KMS-11 (cell line): ENCODE measurements at regions not wholly inside any gene's neighbourhood (a gene's known extent, or its start where the extent isn't known, plus 50 kb on each side); places are given as distances from the start of the nearest gene placed in this dataset.

Source experiments
- H2AFZ ChIP-seq: fragments of 200-600 bp; sonication (generic); 2 replicates; pipeline ENCODE4 v1.6.1; 2016; ENCODE audit warnings: antibody characterized with exemption, mixed run types, low read depth
- H3K27ac ChIP-seq: fragments of 200-600 bp; sonication (generic); 2 replicates; pipeline ENCODE4 v1.6.1; 2016; ENCODE audit warnings: mild to moderate bottlenecking, mixed run types
- H3K27me3 ChIP-seq: fragments of 200-600 bp; sonication (generic); 2 replicates; pipeline ENCODE4 v1.6.1; 2017; ENCODE audit warnings: mild to moderate bottlenecking, low read depth, mixed run types, moderate library complexity; ENCODE audit not compliant: insufficient read depth
- H3K36me3 ChIP-seq: fragments of 200-600 bp; sonication (generic); 2 replicates; pipeline ENCODE4 v1.6.1; 2017; ENCODE audit warnings: mild to moderate bottlenecking, mixed run types; ENCODE audit not compliant: insufficient read depth
- H3K4me1 ChIP-seq: fragments of 200-600 bp; sonication (generic); 2 replicates; pipeline ENCODE4 v1.6.1; 2016; ENCODE audit warnings: mild to moderate bottlenecking, low read depth, mixed run types; ENCODE audit not compliant: poor library complexity, severe bottlenecking
- H3K4me2 ChIP-seq: fragments of 200-600 bp; sonication (generic); 2 replicates; pipeline ENCODE4 v1.7.0; 2016; ENCODE audit warnings: mild to moderate bottlenecking, mixed run types
- H3K4me3 ChIP-seq: fragments of 200-600 bp; sonication (generic); IDR thresholded peaks from 2 replicates; pipeline ENCODE4 v1.6.1; 2017; ENCODE audit warnings: low read depth, low read length, mixed read lengths; ENCODE audit not compliant: insufficient read depth
- H3K79me2 ChIP-seq: fragments of 200-600 bp; sonication (generic); 2 replicates; pipeline ENCODE4 v1.6.1; 2016; ENCODE audit warnings: low read depth, mixed run types; ENCODE audit not compliant: insufficient read depth
- H3K9ac ChIP-seq: fragments of 200-600 bp; sonication (generic); 2 replicates; pipeline ENCODE4 v1.6.1; 2016; ENCODE audit warnings: mild to moderate bottlenecking, mixed run types
- H4K20me1 ChIP-seq: fragments of 200-600 bp; sonication (generic); 2 replicates; pipeline ENCODE4 v1.6.1; 2016; ENCODE audit warnings: mild to moderate bottlenecking, mixed run types; ENCODE audit not compliant: insufficient read depth
- TF ChIP-seq, protein P1 (sequence below): fragments of 200-600 bp; sonication (generic); conservative IDR thresholded peaks from 2 replicates; pipeline ENCODE4 v1.6.1; 2017; ENCODE audit warnings: low read depth, mild to moderate bottlenecking, antibody characterized with exemption, low read length, moderate library complexity, mixed read lengths

DNA sequence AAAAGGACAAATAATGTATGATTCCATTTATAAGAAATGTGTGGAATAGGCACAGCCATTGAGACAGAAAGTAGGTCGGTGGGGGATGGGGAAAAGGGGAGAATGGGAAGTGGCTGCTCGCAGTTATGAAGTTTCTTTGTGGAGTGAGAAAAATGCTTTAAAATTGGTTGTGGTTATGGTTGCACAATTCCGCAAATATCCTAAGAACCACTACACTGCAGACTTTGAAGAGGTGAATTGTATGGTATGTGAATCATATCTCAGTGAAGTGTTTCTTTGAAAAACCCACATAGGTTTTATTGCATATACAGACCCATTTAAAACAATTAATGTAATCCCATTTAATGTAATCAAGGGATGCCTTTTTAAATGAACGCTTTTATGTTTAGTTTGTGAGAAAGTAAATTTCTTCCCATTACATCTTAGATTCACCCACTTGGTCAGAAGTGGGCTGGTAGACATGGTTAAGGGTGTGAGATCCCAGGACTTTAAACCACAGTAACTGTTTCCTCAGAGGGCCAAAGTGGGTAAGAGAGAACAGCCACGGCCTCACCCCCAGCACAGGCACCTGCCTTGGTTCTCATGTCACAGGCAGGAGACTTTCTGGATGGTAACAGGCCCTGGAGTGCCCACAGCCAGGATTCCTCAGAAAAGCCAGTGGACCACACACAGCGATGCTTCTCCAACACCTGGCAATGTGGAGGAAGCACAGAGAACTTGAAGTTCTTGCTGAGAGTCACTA lies 119.3 kb upstream of the GJB6 start:
- H3K27me3 ChIP-seq = no peaks in the 10 kb centered on the region
- H3K9ac ChIP-seq = no peak overlapping the region
- no peaks in the 10 kb centered on the region for H3K36me3 ChIP-seq
- H3K4me1 ChIP-seq = no peaks in the 10 kb centered on the region
- TF ChIP-seq, protein P1, sequence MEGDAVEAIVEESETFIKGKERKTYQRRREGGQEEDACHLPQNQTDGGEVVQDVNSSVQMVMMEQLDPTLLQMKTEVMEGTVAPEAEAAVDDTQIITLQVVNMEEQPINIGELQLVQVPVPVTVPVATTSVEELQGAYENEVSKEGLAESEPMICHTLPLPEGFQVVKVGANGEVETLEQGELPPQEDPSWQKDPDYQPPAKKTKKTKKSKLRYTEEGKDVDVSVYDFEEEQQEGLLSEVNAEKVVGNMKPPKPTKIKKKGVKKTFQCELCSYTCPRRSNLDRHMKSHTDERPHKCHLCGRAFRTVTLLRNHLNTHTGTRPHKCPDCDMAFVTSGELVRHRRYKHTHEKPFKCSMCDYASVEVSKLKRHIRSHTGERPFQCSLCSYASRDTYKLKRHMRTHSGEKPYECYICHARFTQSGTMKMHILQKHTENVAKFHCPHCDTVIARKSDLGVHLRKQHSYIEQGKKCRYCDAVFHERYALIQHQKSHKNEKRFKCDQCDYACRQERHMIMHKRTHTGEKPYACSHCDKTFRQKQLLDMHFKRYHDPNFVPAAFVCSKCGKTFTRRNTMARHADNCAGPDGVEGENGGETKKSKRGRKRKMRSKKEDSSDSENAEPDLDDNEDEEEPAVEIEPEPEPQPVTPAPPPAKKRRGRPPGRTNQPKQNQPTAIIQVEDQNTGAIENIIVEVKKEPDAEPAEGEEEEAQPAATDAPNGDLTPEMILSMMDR = no peak
- H4K20me1 ChIP-seq = no peaks in the 10 kb centered on the region
- H3K4me2 ChIP-seq = no peak overlapping the region
- H3K79me2 ChIP-seq = no peaks in the 10 kb centered on the region
- H2AFZ ChIP-seq = no peak overlapping the region
- no peak overlapping the region for H3K4me3 ChIP-seq
- H3K27ac ChIP-seq = no peak overlapping the region

DNA sequence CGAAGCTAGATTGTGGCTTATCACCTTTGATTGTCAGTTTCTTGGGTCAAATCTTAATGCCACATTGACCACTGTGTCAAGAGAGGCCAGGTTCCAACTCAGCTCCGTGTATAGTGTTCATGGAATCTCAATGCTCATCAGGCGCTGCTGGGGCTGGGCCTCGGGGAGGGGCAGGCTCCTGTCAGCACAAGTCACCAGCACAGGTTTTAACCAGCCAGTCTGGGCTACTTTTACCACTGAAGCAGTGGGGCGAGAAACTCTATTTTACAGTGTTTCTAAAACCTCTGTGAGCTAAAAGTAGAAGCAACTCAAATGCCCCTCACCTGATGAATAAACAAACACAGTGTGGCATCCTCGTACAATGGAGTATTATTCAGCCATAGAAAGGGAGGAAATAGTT lies 118.7 kb upstream of the GJB6 start:
- H2AFZ ChIP-seq = no peak overlapping the region
- H3K9ac ChIP-seq = no peak overlapping the region
- H3K36me3 ChIP-seq = no peaks in the 10 kb centered on the region
- H3K4me3 ChIP-seq = no peak overlapping the region
- H3K4me1 ChIP-seq = no peaks in the 10 kb centered on the region
- no peaks in the 10 kb centered on the region for H4K20me1 ChIP-seq
- H3K4me2 ChIP-seq = no peak overlapping the region
- H3K79me2 ChIP-seq = no peaks in the 10 kb centered on the region
- H3K27me3 ChIP-seq = no peaks in the 10 kb centered on the region
- H3K27ac ChIP-seq = no peak overlapping the region
- TF ChIP-seq, protein P1 = no peak

DNA sequence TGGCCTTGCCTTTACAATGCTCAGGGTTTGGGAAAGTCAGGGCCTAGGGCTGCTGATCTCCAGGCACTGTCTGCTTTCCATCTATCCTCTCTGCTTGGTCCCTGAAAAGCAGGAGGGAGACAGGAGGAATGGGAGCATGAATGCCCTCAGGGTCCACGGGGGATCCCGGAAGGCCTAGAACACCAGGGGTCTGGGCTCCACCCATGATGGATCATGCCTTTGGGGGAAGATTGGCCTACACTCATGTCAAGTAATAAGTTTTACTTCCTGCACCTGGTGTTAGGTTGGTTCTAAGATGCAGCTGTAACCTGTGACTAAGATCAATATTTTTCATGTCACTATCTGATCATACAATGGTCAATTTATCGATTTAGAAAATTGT lies 118.3 kb upstream of the GJB6 start:
- Histone ChIP-seq H2AFZ (no peak overlapping the region), H3K36me3 (no peaks in the 10 kb centered on the region), H3K79me2 (no peaks in the 10 kb centered on the region), H3K4me3 (no peak overlapping the region), H3K27ac (no peak overlapping the region), H4K20me1 (no peaks in the 10 kb centered on the region), H3K4me2 (no peak overlapping the region), H3K27me3 (no peaks in the 10 kb centered on the region), H3K9ac (no peak overlapping the region), H3K4me1 (no peaks in the 10 kb centered on the region)
- TF ChIP-seq, protein P1 = no peak

DNA sequence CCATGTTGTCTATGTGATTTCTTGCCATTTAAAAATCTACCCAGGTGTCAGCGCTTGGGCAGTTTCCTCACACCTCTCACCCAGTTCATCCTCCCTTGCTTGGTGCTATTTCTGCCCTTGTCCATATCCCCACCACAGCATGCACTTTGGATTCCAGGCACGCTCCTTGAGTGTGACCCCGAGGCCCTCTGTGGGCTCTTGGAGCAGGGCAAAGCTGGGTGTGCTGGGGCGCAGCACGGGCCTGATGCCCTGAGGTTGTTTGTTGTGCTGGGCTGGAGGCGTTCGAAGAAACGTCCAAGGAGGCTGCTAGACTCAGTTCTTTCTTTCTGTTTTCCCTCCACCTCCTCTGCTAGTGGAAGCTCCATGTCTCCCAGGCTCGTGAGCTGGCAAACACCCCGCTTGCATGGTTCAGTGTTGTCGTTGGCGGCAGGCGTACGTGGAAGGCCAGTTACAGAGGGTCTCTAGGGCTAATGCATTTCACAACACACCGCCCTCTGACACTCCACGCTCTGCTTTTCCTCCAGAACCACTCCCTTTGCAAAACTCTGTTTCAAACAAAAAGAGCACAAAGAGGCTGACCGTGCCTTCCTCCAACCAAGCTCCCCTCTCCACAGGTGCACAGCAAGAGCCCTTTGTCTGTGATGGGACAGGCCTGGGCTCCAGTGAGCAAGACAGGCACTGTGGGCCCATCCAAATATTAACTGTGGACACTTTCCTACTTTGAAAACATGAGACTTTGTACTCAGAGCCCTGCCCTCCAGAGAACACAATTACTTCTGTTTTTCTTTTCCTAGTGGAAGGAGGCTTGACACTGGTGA lies 117.7 kb upstream of the GJB6 start:
- no peaks in the 10 kb centered on the region for H3K36me3 ChIP-seq
- no peaks in the 10 kb centered on the region for H3K4me1 ChIP-seq
- H3K27me3 ChIP-seq = no peaks in the 10 kb centered on the region
- no peaks in the 10 kb centered on the region for H4K20me1 ChIP-seq
- TF ChIP-seq, protein P1 = no peak
- H3K9ac ChIP-seq = no peak overlapping the region
- no peaks in the 10 kb centered on the region for H3K79me2 ChIP-seq
- H3K4me2 ChIP-seq = no peak overlapping the region
- no peak overlapping the region for H3K4me3 ChIP-seq
- H2AFZ ChIP-seq = no peak overlapping the region
- H3K27ac ChIP-seq = no peak overlapping the region
